DOHH2 (cell line): ENCODE measurements at regions not wholly inside any gene's neighbourhood (a gene's known extent, or its start where the extent isn't known, plus 50 kb on each side); places are given as distances from the start of the nearest gene placed in this dataset.
"Not testable (repeated sequence)": the region's sequence is repeated elsewhere in the genome, so short reads cannot be mapped to it uniquely, and the experiment has no call there.

Experiments
- H3F3A ChIP-seq: fragments of 200-600 bp; sonication (generic), shearing (Covaris generic); 2 replicates; pipeline ENCODE4 v1.6.0; 2016; ENCODE audit warnings: antibody characterized with exemption, mild to moderate bottlenecking; ENCODE audit not compliant: control insufficient read depth, insufficient read depth
- H3K27ac ChIP-seq: fragments of 200-600 bp; sonication (generic); 2 replicates; pipeline ENCODE4 v1.5.1; 2014; ENCODE audit warnings: low read depth, mild to moderate bottlenecking, low read length, moderate library complexity
- H3K27me3 ChIP-seq: fragments of 200-600 bp; sonication (generic); 2 replicates; pipeline ENCODE4 v1.6.1; 2014; ENCODE audit warnings: mild to moderate bottlenecking, low read length, mixed read lengths; ENCODE audit not compliant: control insufficient read depth
- H3K36me3 ChIP-seq: fragments of 200-600 bp; sonication (generic); 2 replicates; pipeline ENCODE4 v1.6.1; 2014; ENCODE audit warnings: mild to moderate bottlenecking, low read length, moderate library complexity, mixed read lengths; ENCODE audit not compliant: control insufficient read depth
- H3K4me1 ChIP-seq: fragments of 200-600 bp; sonication (generic); 2 replicates; pipeline ENCODE4 v1.6.1; 2014; ENCODE audit warnings: mild to moderate bottlenecking, low read length, mixed read lengths; ENCODE audit not compliant: control insufficient read depth
- H3K4me2 ChIP-seq: fragments of 200-600 bp; sonication (generic); 2 replicates; pipeline ENCODE4 v1.6.0; 2014; ENCODE audit warnings: mild to moderate bottlenecking, low read length, moderate library complexity
- H3K4me3 ChIP-seq: fragments of 200-600 bp; sonication (generic); 2 replicates; pipeline ENCODE4 v1.5.1; 2014; ENCODE audit warnings: mild to moderate bottlenecking, low read length, mixed read lengths
- H3K79me2 ChIP-seq: fragments of 200-600 bp; sonication (generic); 2 replicates; pipeline ENCODE4 v1.6.1; 2014; ENCODE audit warnings: mild to moderate bottlenecking, low read length, mixed read lengths; ENCODE audit not compliant: control insufficient read depth
- H3K9me2 ChIP-seq: fragments of 200-600 bp; sonication (generic); replicated peaks from 2 replicates; pipeline ENCODE4 v1.6.1; 2014; ENCODE audit warnings: mild to moderate bottlenecking, low read length, mixed read lengths; ENCODE audit not compliant: control insufficient read depth
- H3K9me3 ChIP-seq: fragments of 200-600 bp; sonication (generic); 2 replicates; pipeline ENCODE4 v1.6.1; 2014; ENCODE audit warnings: antibody characterized with exemption, low read length, mixed read lengths; ENCODE audit not compliant: control insufficient read depth, insufficient read depth
- H4K20me1 ChIP-seq: fragments of 200-600 bp; sonication (generic); 2 replicates; pipeline ENCODE4 v1.6.0; 2014; ENCODE audit warnings: low read depth, mild to moderate bottlenecking, antibody characterized with exemption, low read length, moderate library complexity; ENCODE audit not compliant: control insufficient read depth, insufficient read depth
- CTCF ChIP-seq: fragments of 200-600 bp; sonication (generic); IDR thresholded peaks from one replicate; pipeline ENCODE4 v1.5.1; 2014; ENCODE audit warnings: antibody characterized with exemption, mild to moderate bottlenecking, low read depth, low read length; ENCODE audit not compliant: poor library complexity, severe bottlenecking
- EZH2phosphoT487 ChIP-seq: fragments of 200-600 bp; sonication (generic); IDR thresholded peaks from 2 replicates; pipeline ENCODE4 v1.6.1; 2017; ENCODE audit warnings: borderline replicate concordance, mild to moderate bottlenecking, antibody characterized with exemption, low read length, moderate library complexity, mixed read lengths

- no peak overlapping the region for H3K4me2 ChIP-seq
- no peaks in the 10 kb centered on the region for H4K20me1 ChIP-seq
- no peaks in the 10 kb centered on the region for H3K4me1 ChIP-seq
- TF ChIP-seq CTCF (no peak), EZH2phosphoT487 (no peak)
- H3F3A ChIP-seq, result no peaks in the 10 kb centered on the region
- H3K27me3 ChIP-seq, result no peaks in the 10 kb centered on the region
- no peaks in the 10 kb centered on the region for H3K79me2 ChIP-seq
- no peak overlapping the region for H3K27ac ChIP-seq
- no peaks in the 10 kb centered on the region for H3K9me3 ChIP-seq
- H3K9me2 ChIP-seq, result no peaks in the 10 kb centered on the region
- H3K4me3 ChIP-seq, result no peak overlapping the region
- no peaks in the 10 kb centered on the region for H3K36me3 ChIP-seq
Observed at GRCh38 chr4:111143510-111143909, 520.6 kb upstream of the PITX2 start.

- no peak overlapping the region for H3K4me2 ChIP-seq
- no peak overlapping the region for H3K27ac ChIP-seq
- H3K36me3 ChIP-seq, result no peaks in the 10 kb centered on the region
- H3K4me3 ChIP-seq, result no peak overlapping the region
- H3K79me2 ChIP-seq, result no peaks in the 10 kb centered on the region
- H3K9me2 ChIP-seq, result no peaks in the 10 kb centered on the region
- no peaks in the 10 kb centered on the region for H3F3A ChIP-seq
- H3K9me3 ChIP-seq, result peaks cover 9% of the 10 kb centered on the region
- H3K27me3 ChIP-seq, result no peaks in the 10 kb centered on the region
- no peaks in the 10 kb centered on the region for H4K20me1 ChIP-seq
- H3K4me1 ChIP-seq, result no peaks in the 10 kb centered on the region
- TF ChIP-seq CTCF (no peak), EZH2phosphoT487 (no peak)
Observed at GRCh38 chr4:111154934-111155333, 532.1 kb upstream of the PITX2 start.

DNA sequence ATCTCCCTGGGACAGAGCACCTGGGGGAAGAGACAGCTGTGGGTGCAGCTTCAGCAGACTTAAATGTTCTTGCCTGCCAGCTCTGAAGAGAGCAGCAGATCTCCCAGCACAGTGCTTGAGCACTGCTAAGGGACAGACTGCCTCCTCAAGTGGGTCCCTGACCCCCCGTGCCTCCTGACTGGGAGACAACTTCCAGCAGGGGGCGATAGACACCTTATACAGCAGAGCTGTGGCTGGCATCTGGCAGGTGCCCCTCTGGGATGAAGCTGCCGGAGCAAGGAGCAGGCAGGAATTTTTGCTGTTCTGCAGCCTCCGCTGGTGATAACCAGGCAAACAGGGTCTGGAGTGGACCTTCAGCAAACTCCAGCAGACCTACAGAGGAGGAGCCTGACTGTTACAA, 541.7 kb upstream of the PITX2 start:
- not testable (repeated sequence) for H3K36me3 ChIP-seq, H3K79me2 ChIP-seq
- peak; percentile 43 for TF ChIP-seq CTCF

GRCh38 chr4:111174331-111174730, 551.5 kb upstream of the PITX2 start:
- Histone ChIP-seq H3K27ac (no peak overlapping the region), H3K79me2 (no peaks in the 10 kb centered on the region), H3K4me3 (no peak overlapping the region), H3K36me3 (no peaks in the 10 kb centered on the region), H4K20me1 (no peaks in the 10 kb centered on the region), H3K9me2 (no peaks in the 10 kb centered on the region), H3K9me3 (no peaks in the 10 kb centered on the region), H3K27me3 (no peaks in the 10 kb centered on the region), H3K4me2 (no peak overlapping the region), H3K4me1 (no peaks in the 10 kb centered on the region), H3F3A (no peaks in the 10 kb centered on the region)
- TF ChIP-seq CTCF (no peak), EZH2phosphoT487 (no peak)

More for the DNA sequence above, 541.7 kb upstream of the PITX2 start:
- H3F3A ChIP-seq, H3K27me3 ChIP-seq, H3K9me2 ChIP-seq, H3K4me1 ChIP-seq, H3K9me3 ChIP-seq, H3K4me3 ChIP-seq, H4K20me1 ChIP-seq, H3K27ac ChIP-seq, H3K4me2 ChIP-seq: not testable (repeated sequence)
